GM23248 (cell line): ENCODE measurements at regions not wholly inside any gene's neighbourhood (a gene's known extent, or its start where the extent isn't known, plus 50 kb on each side); places are given as distances from the start of the nearest gene placed in this dataset.

Experiments used
- DNase-seq: peaks from one replicate; pipeline ENCODE4 v3.0.0-alpha.2; 2015
- H2AFZ ChIP-seq: fragments of 200-600 bp; sonication (generic); 2 replicates; pipeline ENCODE4 v1.6.1; 2016; ENCODE audit warnings: antibody characterized with exemption
- H3F3A ChIP-seq: fragments of 200-600 bp; sonication (generic); 2 replicates; pipeline ENCODE4 v1.6.1; 2016; ENCODE audit warnings: mild to moderate bottlenecking, antibody characterized with exemption, mixed run types; ENCODE audit not compliant: insufficient read depth
- H3K27ac ChIP-seq: fragments of 200-600 bp; sonication (generic); 2 replicates; pipeline ENCODE4 v1.5.1; 2016; ENCODE audit warnings: mild to moderate bottlenecking
- H3K27me3 ChIP-seq: fragments of 200-600 bp; sonication (generic); replicated peaks from 2 replicates; pipeline ENCODE4 v1.6.1; 2016; ENCODE audit warnings: mild to moderate bottlenecking; ENCODE audit not compliant: insufficient read depth
- H3K36me3 ChIP-seq: fragments of 200-600 bp; sonication (generic); 2 replicates; pipeline ENCODE4 v1.6.1; 2016; ENCODE audit warnings: low read depth, mild to moderate bottlenecking
- H3K4me1 ChIP-seq: fragments of 200-600 bp; sonication (generic); 2 replicates; pipeline ENCODE4 v1.6.1; 2016; ENCODE audit warnings: mild to moderate bottlenecking; ENCODE audit not compliant: insufficient read depth
- H3K4me2 ChIP-seq: fragments of 200-600 bp; sonication (generic); one replicate; pipeline ENCODE4 v1.6.1; 2016; ENCODE audit warnings: mild to moderate bottlenecking; ENCODE audit not compliant: unreplicated experiment
- H3K4me3 ChIP-seq: fragments of 200-600 bp; sonication (generic); 2 replicates; pipeline ENCODE4 v1.5.1; 2016; ENCODE audit warnings: mild to moderate bottlenecking
- H3K79me2 ChIP-seq: fragments of 200-600 bp; sonication (generic); 2 replicates; pipeline ENCODE4 v1.6.1; 2016; ENCODE audit warnings: mild to moderate bottlenecking; ENCODE audit not compliant: insufficient read depth
- H3K9ac ChIP-seq: fragments of 200-600 bp; sonication (generic); 2 replicates; pipeline ENCODE4 v1.6.1; 2016; ENCODE audit warnings: mild to moderate bottlenecking
- H3K9me2 ChIP-seq: fragments of 200-600 bp; sonication (generic); 2 replicates; pipeline ENCODE4 v1.6.1; 2016; ENCODE audit warnings: mixed run types, mild to moderate bottlenecking, moderate library complexity; ENCODE audit not compliant: insufficient read depth
- H3K9me3 ChIP-seq: fragments of 200-600 bp; sonication (generic); one replicate; pipeline ENCODE4 v1.6.1; 2017; ENCODE audit warnings: low read depth
- H4K20me1 ChIP-seq: fragments of 200-600 bp; sonication (generic); 2 replicates; pipeline ENCODE4 v1.6.0; 2016; ENCODE audit not compliant: insufficient read depth
- EZH2 ChIP-seq: fragments of 200-600 bp; sonication (generic); IDR thresholded peaks from 2 replicates; pipeline ENCODE4 v1.6.1; 2018; ENCODE audit warnings: antibody characterized with exemption, mild to moderate bottlenecking; ENCODE audit not compliant: insufficient read depth, poor library complexity, severe bottlenecking
- EZH2phosphoT487 ChIP-seq: fragments of 200-600 bp; sonication (generic); IDR thresholded peaks from 2 replicates; pipeline ENCODE4 v1.6.1; 2018; ENCODE audit warnings: antibody characterized with exemption, moderate library complexity, mild to moderate bottlenecking, low read depth; ENCODE audit not compliant: insufficient read depth
- WGBS, 2 experiments: methylation state at CpG; one replicate each; pipeline ENCODE4 v1.1.6; 2015 to 2017; ENCODE audit warnings: low lambda C conversion rate in 2 of 2, low coverage in 1 of 2; ENCODE audit errors: missing lambda C conversion rate in 2 of 2; 5-methylcytosine and 5-hydroxymethylcytosine counted together
- in situ Hi-C: fragments of 300-500 bp; cut with MboI; formaldehyde crosslinking; loops from 2 replicates; pipeline ENCODE4 v1.15.0; 2020

GRCh38 chr3:111434941-111435622 lies 106.9 kb upstream of the CD96 start:
- Histone ChIP-seq H3F3A (no peaks in the 10 kb centered on the region), H3K79me2 (no peaks in the 10 kb centered on the region), H3K9me3 (no peaks in the 10 kb centered on the region), H3K9ac (no peak overlapping the region), H3K27ac (no peak overlapping the region), H3K4me2 (no peak overlapping the region), H3K4me3 (no peak overlapping the region), H3K36me3 (no peaks in the 10 kb centered on the region), H2AFZ (no peak overlapping the region), H3K27me3 (no peaks in the 10 kb centered on the region), H3K4me1 (no peaks in the 10 kb centered on the region), H3K9me2 (no peaks in the 10 kb centered on the region), H4K20me1 (no peaks in the 10 kb centered on the region)
- TF ChIP-seq EZH2phosphoT487, result no peak
- no peak for TF ChIP-seq EZH2
- no peak for DNase-seq
- 34 to 46% methylated on average over 3 of the region's 3 CpGs for WGBS, 2 experiments
- in situ Hi-C loops, result no loop called here

- Histone ChIP-seq H3K4me2 (no peak overlapping the region), H4K20me1 (no peaks in the 10 kb centered on the region), H3K9ac (no peak overlapping the region), H3K9me3 (no peaks in the 10 kb centered on the region), H3K36me3 (no peaks in the 10 kb centered on the region), H3K4me1 (no peaks in the 10 kb centered on the region), H3F3A (no peaks in the 10 kb centered on the region), H3K4me3 (no peak overlapping the region), H3K79me2 (no peaks in the 10 kb centered on the region), H3K27me3 (no peaks in the 10 kb centered on the region; the same call in 1 of the 2 replicates), H3K9me2 (no peaks in the 10 kb centered on the region), H2AFZ (no peak overlapping the region), H3K27ac (no peak overlapping the region)
- DNase-seq, result no peak
- TF ChIP-seq EZH2phosphoT487, result no peak
- no peak for TF ChIP-seq EZH2
- 18 to 32% methylated on average over 3 of the region's 3 CpGs for WGBS, 2 experiments
- in situ Hi-C loops, result no loop called here
Observed at GRCh38 chr3:111438283-111438682, 103.7 kb upstream of the CD96 start.

- no peaks in the 10 kb centered on the region for H3K27me3 ChIP-seq
- no peak overlapping the region for H2AFZ ChIP-seq
- 11 to 14% methylated on average over 3 of the region's 3 CpGs for WGBS, 2 experiments
- no peak for TF ChIP-seq EZH2phosphoT487
- no peaks in the 10 kb centered on the region for H3F3A ChIP-seq
- no peak overlapping the region for H3K27ac ChIP-seq
- H3K9me3 ChIP-seq, result no peaks in the 10 kb centered on the region
- no peaks in the 10 kb centered on the region for H3K79me2 ChIP-seq
- H3K4me1 ChIP-seq, result no peaks in the 10 kb centered on the region
- H3K9ac ChIP-seq, result no peak overlapping the region
- no peaks in the 10 kb centered on the region for H4K20me1 ChIP-seq
- in situ Hi-C loops, result no loop called here
- no peak for DNase-seq
- no peak overlapping the region for H3K4me3 ChIP-seq
- H3K36me3 ChIP-seq, result no peaks in the 10 kb centered on the region
- no peak overlapping the region for H3K4me2 ChIP-seq
- no peaks in the 10 kb centered on the region for H3K9me2 ChIP-seq
Observed at GRCh38 chr3:111454551-111454950, 87.4 kb upstream of the CD96 start.

- Histone ChIP-seq H3K36me3 (no peaks in the 10 kb centered on the region), H3K9me3 (no peaks in the 10 kb centered on the region), H3K27ac (no peak overlapping the region), H3F3A (no peaks in the 10 kb centered on the region), H4K20me1 (no peaks in the 10 kb centered on the region), H3K4me3 (no peak overlapping the region), H3K27me3 (peaks cover 12% of the 10 kb centered on the region), H3K4me1 (no peaks in the 10 kb centered on the region), H2AFZ (no peak overlapping the region), H3K9ac (no peak overlapping the region), H3K4me2 (no peak overlapping the region), H3K79me2 (no peaks in the 10 kb centered on the region), H3K9me2 (no peaks in the 10 kb centered on the region)
- TF ChIP-seq EZH2phosphoT487 (no peak), EZH2 (no peak)
- in situ Hi-C loops, result no loop called here
- DNase-seq, result no peak
- WGBS, 2 experiments, result 2 to 8% methylated on average over 2 of the region's 2 CpGs
Observed at GRCh38 chr3:111465081-111465670, 76.8 kb upstream of the CD96 start.

- Histone ChIP-seq H3K4me2 (no peak overlapping the region), H3K27ac (no peak overlapping the region), H3K36me3 (no peaks in the 10 kb centered on the region), H3K4me3 (no peak overlapping the region), H3K9me2 (no peaks in the 10 kb centered on the region), H3K79me2 (no peaks in the 10 kb centered on the region), H3K9ac (no peak overlapping the region), H3K4me1 (no peaks in the 10 kb centered on the region), H3K27me3 (no peaks in the 10 kb centered on the region), H4K20me1 (no peaks in the 10 kb centered on the region), H3F3A (no peaks in the 10 kb centered on the region), H3K9me3 (no peaks in the 10 kb centered on the region), H2AFZ (no peak overlapping the region)
- WGBS, 2 experiments, result 8 to 10% methylated on average over 2 of the region's 2 CpGs
- in situ Hi-C loops, result no loop called here
- no peak for TF ChIP-seq EZH2phosphoT487
- TF ChIP-seq EZH2, result no peak
- DNase-seq, result no peak
Observed at GRCh38 chr3:111470032-111470431, 72.0 kb upstream of the CD96 start.
